Neuronal stem cell (in vitro differentiated cells): ENCODE measurements at regions not wholly inside any gene's neighbourhood (a gene's known extent, or its start where the extent isn't known, plus 50 kb on each side); places are given as distances from the start of the nearest gene placed in this dataset.

ENCODE experiments used
- DNase-seq: peaks from one replicate; pipeline ENCODE4 v3.0.0-alpha.2; 2013; ENCODE audit warnings: low spot score
- H2AFZ ChIP-seq: one replicate; pipeline ENCODE4 v1.6.1; 2013; ENCODE audit warnings: mild to moderate bottlenecking, low read length, inconsistent platforms
- H2AK5ac ChIP-seq: 2 replicates; pipeline ENCODE4 v1.6.1; 2013; ENCODE audit warnings: low read depth, mild to moderate bottlenecking, inconsistent platforms, low read length, moderate library complexity, mixed read lengths
- H2BK120ac ChIP-seq: 2 replicates; pipeline ENCODE4 v1.6.1; 2013; ENCODE audit warnings: low read depth, mild to moderate bottlenecking, inconsistent platforms, low read length, moderate library complexity, mixed read lengths
- H2BK12ac ChIP-seq: one replicate; pipeline ENCODE4 v1.6.1; 2013; ENCODE audit warnings: low read length, inconsistent platforms
- H2BK15ac ChIP-seq: 2 replicates; pipeline ENCODE4 v1.6.1; 2013; ENCODE audit warnings: mild to moderate bottlenecking, low read length, inconsistent platforms, mixed read lengths
- H2BK5ac ChIP-seq: one replicate; pipeline ENCODE4 v1.6.1; 2013; ENCODE audit warnings: inconsistent platforms, mild to moderate bottlenecking, low read length, moderate library complexity
- H3K14ac ChIP-seq: one replicate; pipeline ENCODE4 v1.6.1; 2013; ENCODE audit warnings: low read length, inconsistent platforms
- H3K18ac ChIP-seq: 2 replicates; pipeline ENCODE4 v1.6.1; 2013; ENCODE audit warnings: low read length, inconsistent platforms
- H3K23ac ChIP-seq: 2 replicates; pipeline ENCODE4 v1.6.1; 2013; ENCODE audit warnings: low read depth, mild to moderate bottlenecking, mixed read lengths, low read length, inconsistent platforms; ENCODE audit not compliant: poor library complexity
- H3K27ac ChIP-seq: replicated peaks from 3 replicates; pipeline ENCODE4 v1.5.1; 2013; ENCODE audit warnings: low read length, inconsistent platforms
- H3K27me3 ChIP-seq, 3 experiments: 2 replicates each; pipeline ENCODE4 v1.6.1; 2013; ENCODE audit warnings: low read length in 3 of 3, mild to moderate bottlenecking in 2 of 3, inconsistent platforms in 1 of 3, low read depth in 1 of 3, mixed read lengths in 1 of 3, moderate library complexity in 1 of 3; ENCODE audit not compliant: control insufficient read depth in 3 of 3, insufficient read depth in 3 of 3
- H3K36me3 ChIP-seq, 2 donors: replicated peaks in 1 of 2; 2 replicates each; pipeline ENCODE4 v1.6.1; 2013; ENCODE audit warnings: low read length in 2 of 2; ENCODE audit not compliant: control insufficient read depth in 2 of 2, insufficient read depth in 2 of 2
- H3K4ac ChIP-seq: 2 replicates; pipeline ENCODE4 v1.6.1; 2013; ENCODE audit warnings: inconsistent platforms, mild to moderate bottlenecking, low read length, moderate library complexity
- H3K4me1 ChIP-seq, 2 donors: 1 replicate in 1 of 2; 2 replicates in 1 of 2; pipeline ENCODE4 v1.6.1; 2013; ENCODE audit warnings: low read length in 2 of 2, low read depth in 1 of 2; ENCODE audit not compliant: control insufficient read depth in 2 of 2, insufficient read depth in 1 of 2
- H3K4me2 ChIP-seq: one replicate; pipeline ENCODE4 v1.6.1; 2013; ENCODE audit warnings: mild to moderate bottlenecking, low read length, inconsistent platforms; ENCODE audit not compliant: insufficient read depth, poor library complexity, severe bottlenecking
- H3K4me3 ChIP-seq, 2 donors: 2 replicates each; pipeline ENCODE4 v1.5.1; 2013; ENCODE audit warnings: low read length in 2 of 2, mild to moderate bottlenecking in 2 of 2, inconsistent platforms in 1 of 2, moderate library complexity in 1 of 2
- H3K79me1 ChIP-seq: one replicate; pipeline ENCODE4 v1.6.1; 2013; ENCODE audit warnings: low read depth, mild to moderate bottlenecking, inconsistent platforms, low read length, moderate library complexity
- H3K9ac ChIP-seq: one replicate; pipeline ENCODE4 v1.6.1; 2013; ENCODE audit warnings: mild to moderate bottlenecking, low read depth, low read length, inconsistent platforms; ENCODE audit not compliant: poor library complexity
- H3K9me3 ChIP-seq, 2 donors: replicated peaks in 1 of 2; 2 replicates each; pipeline versions ENCODE3 to v1.6.1; 2013; ENCODE audit warnings: low read length in 2 of 2, mild to moderate bottlenecking in 2 of 2, inconsistent platforms in 1 of 2, low read depth in 1 of 2, mixed read lengths in 1 of 2, moderate library complexity in 1 of 2; ENCODE audit not compliant: control insufficient read depth in 2 of 2, insufficient read depth in 1 of 2
- H4K8ac ChIP-seq: one replicate; pipeline ENCODE4 v1.6.1; 2013; ENCODE audit warnings: low read depth, mild to moderate bottlenecking, inconsistent platforms, low read length, moderate library complexity
- H4K91ac ChIP-seq: one replicate; pipeline ENCODE4 v1.6.1; 2013; ENCODE audit warnings: low read length, low read depth, mild to moderate bottlenecking, inconsistent platforms; ENCODE audit not compliant: poor library complexity
- WGBS, 2 donors: extraction: QIAGEN DNeasy Blood & Tissue Kit; methylation state at CpG; one replicate each; pipeline ENCODE4 v1.1.7; 2013; ENCODE audit warnings: missing lambda C conversion rate in 2 of 2, mixed read lengths in 1 of 2; ENCODE audit not compliant: insufficient read length in 2 of 2, insufficient replicate concordance in 1 of 2; ENCODE audit errors: extremely low coverage in 2 of 2; 5-methylcytosine and 5-hydroxymethylcytosine counted together

GRCh38 chr12:131587565-131587964 lies 123.3 kb upstream of the SFSWAP start:
- no peak overlapping the region for H3K9ac ChIP-seq
- no peak overlapping the region for H2AK5ac ChIP-seq
- no peak overlapping the region for H2AFZ ChIP-seq
- H2BK120ac ChIP-seq, result no peak overlapping the region
- H2BK5ac ChIP-seq, result no peak overlapping the region
- no peak overlapping the region for H4K8ac ChIP-seq
- H3K4me2 ChIP-seq, result no peak overlapping the region
- H3K79me1 ChIP-seq, result peaks cover 3% of the 10 kb centered on the region
- no peak overlapping the region for H2BK15ac ChIP-seq
- H3K27me3 ChIP-seq, result peaks cover 0 to 2% (median 0%) of the 10 kb centered on the region in 3 experiments
- no peak overlapping the region for H3K14ac ChIP-seq
- H3K36me3 ChIP-seq, result no peaks in the 10 kb centered on the region
- no peak overlapping the region for H3K27ac ChIP-seq
- no peak overlapping the region for H2BK12ac ChIP-seq
- peaks cover 2 to 9% of the 10 kb centered on the region in 2 donors for H3K9me3 ChIP-seq
- H4K91ac ChIP-seq, result no peak overlapping the region
- H3K18ac ChIP-seq, result peak overlapping the region; percentile 9
- no CpG with 5 or more reads among the region's 11 CpGs for WGBS, 2 donors
- peaks cover 9 to 29% of the 10 kb centered on the region in 2 donors for H3K4me1 ChIP-seq
- no peak overlapping the region for H3K4me3 ChIP-seq
- no peak overlapping the region for H3K23ac ChIP-seq
- H3K4ac ChIP-seq, result no peak overlapping the region
- no peak for DNase-seq

- no CpG with 5 or more reads among the region's 11 CpGs for WGBS, 2 donors
- peaks cover 0 to 9% of the 10 kb centered on the region in 2 donors for H3K9me3 ChIP-seq
- no peaks in the 10 kb centered on the region for H3K27me3 ChIP-seq
- H3K18ac ChIP-seq, result no peak overlapping the region
- peaks cover 4 to 27% of the 10 kb centered on the region in 2 donors for H3K4me1 ChIP-seq
- no peak overlapping the region for H3K23ac ChIP-seq
- no peak overlapping the region for H4K8ac ChIP-seq
- H2BK15ac ChIP-seq, result no peak overlapping the region
- H3K9ac ChIP-seq, result no peak overlapping the region
- no peak for DNase-seq
- no peak overlapping the region for H3K4ac ChIP-seq
- peak overlapping the region; percentile 68 for H2AFZ ChIP-seq
- H3K36me3 ChIP-seq, result no peaks in the 10 kb centered on the region
- no peak overlapping the region for H3K4me3 ChIP-seq
- H4K91ac ChIP-seq, result no peak overlapping the region
- peaks cover 1% of the 10 kb centered on the region for H3K79me1 ChIP-seq
- no peak overlapping the region for H2BK120ac ChIP-seq
- no peak overlapping the region for H2BK12ac ChIP-seq
- no peak overlapping the region for H3K27ac ChIP-seq
- no peak overlapping the region for H2BK5ac ChIP-seq
- H2AK5ac ChIP-seq, result no peak overlapping the region
- H3K14ac ChIP-seq, result no peak overlapping the region
- H3K4me2 ChIP-seq, result no peak overlapping the region
Observed at GRCh38 chr12:131589221-131589897, 121.5 kb upstream of the SFSWAP start.

- H3K9ac ChIP-seq, result no peak overlapping the region
- no peak overlapping the region for H2AK5ac ChIP-seq
- no peak overlapping the region for H2BK15ac ChIP-seq
- H3K4me2 ChIP-seq, result no peak overlapping the region
- H3K27me3 ChIP-seq, result no peaks in the 10 kb centered on the region
- no peaks in the 10 kb centered on the region for H3K36me3 ChIP-seq
- DNase-seq, result no peak
- H2BK12ac ChIP-seq, result no peak overlapping the region
- no peak overlapping the region for H3K4me3 ChIP-seq
- H3K79me1 ChIP-seq, result peaks cover 1% of the 10 kb centered on the region
- no peak overlapping the region for H3K14ac ChIP-seq
- no peak overlapping the region for H2BK120ac ChIP-seq
- no peak overlapping the region for H3K23ac ChIP-seq
- no peak overlapping the region for H2BK5ac ChIP-seq
- H4K8ac ChIP-seq, result no peak overlapping the region
- peaks cover 4 to 27% of the 10 kb centered on the region in 2 donors for H3K4me1 ChIP-seq
- peaks cover 0 to 4% of the 10 kb centered on the region in 2 donors for H3K9me3 ChIP-seq
- H4K91ac ChIP-seq, result no peak overlapping the region
- H2AFZ ChIP-seq, result peak overlapping the region; percentile 68
- no peak overlapping the region for H3K4ac ChIP-seq
- H3K18ac ChIP-seq, result no peak overlapping the region
- no peak overlapping the region for H3K27ac ChIP-seq
Observed at GRCh38 chr12:131589966-131590365, 120.9 kb upstream of the SFSWAP start.

GRCh38 chr12:131591136-131591535 lies 119.8 kb upstream of the SFSWAP start:
- no peak for DNase-seq

More at GRCh38 chr12:131591136-131591535, 119.8 kb upstream of the SFSWAP start:
- Histone ChIP-seq H4K8ac (no peak overlapping the region), H2BK12ac (no peak overlapping the region), H2AFZ (no peak overlapping the region), H3K27ac (no peak overlapping the region), H4K91ac (no peak overlapping the region), H2BK15ac (no peak overlapping the region), H3K36me3 (no peaks in the 10 kb centered on the region), H3K27me3 (no peaks in the 10 kb centered on the region), H3K4me2 (no peak overlapping the region), H3K18ac (no peak overlapping the region), H2AK5ac (no peak overlapping the region), H3K4me3 (no peak overlapping the region), H3K9me3 (peaks cover 0 to 4% of the 10 kb centered on the region in 2 donors), H2BK120ac (no peak overlapping the region), H2BK5ac (no peak overlapping the region), H3K9ac (no peak overlapping the region), H3K23ac (no peak overlapping the region), H3K14ac (no peak overlapping the region), H3K79me1 (peaks cover 1% of the 10 kb centered on the region), H3K4me1 (peaks cover 4 to 32% of the 10 kb centered on the region in 2 donors), H3K4ac (no peak overlapping the region)
- WGBS, 2 donors, result no CpG with 5 or more reads among the region's 7 CpGs
